Hematopoietic multipotent progenitor cell treated with erythropoietin and hydrocortisone succinate and interleukin-3 and kit ligand, for 15 days (in vitro differentiated cells): ENCODE measurements at regions not wholly inside any gene's neighbourhood (a gene's known extent, or its start where the extent isn't known, plus 50 kb on each side); places are given as distances from the start of the nearest gene placed in this dataset.
"Not testable (repeated sequence)": the region's sequence is repeated elsewhere in the genome, so short reads cannot be mapped to it uniquely, and the experiment has no call there.

Experiments used
- DNase-seq: peaks from one replicate; pipeline ENCODE4 v3.0.0-alpha.2; 2015; ENCODE audit warnings: low spot score

DNA sequence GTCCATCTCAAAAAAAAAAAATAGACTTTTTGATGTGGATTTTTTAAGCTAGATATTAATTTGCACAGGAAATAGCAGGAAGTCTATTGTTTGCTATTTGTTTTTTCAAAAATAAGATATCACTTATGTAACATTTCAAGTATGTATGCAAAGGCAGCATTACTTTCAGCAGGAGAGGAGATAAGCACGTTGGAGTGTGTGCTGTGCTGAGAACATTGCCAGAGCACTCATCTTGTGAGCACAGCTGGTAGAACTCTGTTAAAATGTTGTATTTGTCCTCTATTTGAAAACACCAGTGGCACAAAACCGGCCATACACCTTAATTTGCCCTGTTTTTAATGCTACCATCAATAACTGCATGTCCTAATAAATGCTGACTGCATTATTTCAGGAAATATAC, 1061.9 kb upstream of the CDH18 start:
- DNase-seq, result no peak

DNA sequence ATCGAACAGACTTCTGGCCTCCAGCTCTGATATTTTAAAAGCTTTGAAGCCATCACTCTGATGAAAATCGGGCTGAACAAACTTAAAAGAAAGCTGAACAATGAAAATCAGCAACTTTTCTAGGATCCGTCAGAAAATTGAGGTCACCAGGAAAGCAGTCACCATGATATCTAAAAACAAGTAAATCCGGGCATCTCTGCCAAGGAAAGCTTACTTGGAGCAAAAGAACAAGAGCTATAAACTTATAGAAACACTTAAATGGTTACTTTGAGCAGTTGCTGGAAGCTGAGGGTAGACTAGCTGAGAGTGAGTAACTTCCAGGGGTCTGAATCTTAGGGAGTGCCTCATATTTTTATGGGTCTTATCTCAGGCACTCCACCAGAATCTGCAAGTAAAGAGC, 1043.0 kb upstream of the CDH18 start:
- no peak for DNase-seq

GRCh38 chr5:21024966-21025365, 1037.0 kb upstream of the CDH18 start:
- DNase-seq, result no peak

DNA sequence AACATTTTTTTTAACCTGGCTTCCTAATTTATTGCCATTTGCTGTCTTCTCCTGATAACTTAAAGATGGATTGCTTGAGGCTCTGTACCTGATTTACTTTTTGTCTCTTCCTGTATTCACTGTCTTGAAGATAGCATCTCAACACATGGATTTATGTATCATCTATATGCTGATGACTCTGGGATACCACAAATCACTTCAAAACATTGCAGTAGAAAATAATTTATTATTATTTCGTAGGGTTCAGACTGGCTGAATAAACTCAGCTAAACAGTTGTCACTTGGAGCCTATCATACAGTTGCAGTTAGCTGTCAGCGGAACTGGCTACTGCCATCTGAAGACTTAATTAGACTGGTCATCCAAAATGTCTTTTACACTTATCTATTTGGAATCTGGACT, 1025.2 kb upstream of the CDH18 start:
- no peak for DNase-seq

- DNase-seq, result no peak
These were observed 1019.8 kb upstream of the CDH18 start for GRCh38 chr5:21007781-21008180.

- DNase-seq, result not testable (repeated sequence)
These were observed 1000.9 kb upstream of the CDH18 start for GRCh38 chr5:20988933-20989332.

DNA sequence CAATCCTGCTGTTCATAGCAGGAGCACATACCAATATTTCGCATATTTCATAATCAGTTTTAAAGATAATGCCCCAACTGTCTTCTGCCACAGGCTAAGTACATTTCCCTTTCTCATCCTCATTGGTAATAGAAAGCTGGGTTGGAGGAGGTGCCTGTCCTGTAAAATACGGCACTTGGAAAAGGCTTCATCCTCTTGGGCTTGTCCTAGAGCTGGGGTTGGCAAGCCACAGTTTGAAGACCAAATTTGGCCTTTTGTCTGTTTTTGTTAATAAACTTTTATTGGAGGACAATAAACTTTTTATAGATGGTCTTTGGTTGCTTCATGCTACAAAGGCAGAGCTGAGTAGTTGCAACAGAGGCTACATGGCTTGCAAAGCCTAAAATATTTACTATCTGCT, 997.8 kb upstream of the CDH18 start:
- DNase-seq, result no peak

- no peak for DNase-seq
These were observed 986.4 kb upstream of the CDH18 start for GRCh38 chr5:20974426-20974825.

GRCh38 chr5:20972419-20972925, 984.5 kb upstream of the CDH18 start:
- no peak for DNase-seq

DNA sequence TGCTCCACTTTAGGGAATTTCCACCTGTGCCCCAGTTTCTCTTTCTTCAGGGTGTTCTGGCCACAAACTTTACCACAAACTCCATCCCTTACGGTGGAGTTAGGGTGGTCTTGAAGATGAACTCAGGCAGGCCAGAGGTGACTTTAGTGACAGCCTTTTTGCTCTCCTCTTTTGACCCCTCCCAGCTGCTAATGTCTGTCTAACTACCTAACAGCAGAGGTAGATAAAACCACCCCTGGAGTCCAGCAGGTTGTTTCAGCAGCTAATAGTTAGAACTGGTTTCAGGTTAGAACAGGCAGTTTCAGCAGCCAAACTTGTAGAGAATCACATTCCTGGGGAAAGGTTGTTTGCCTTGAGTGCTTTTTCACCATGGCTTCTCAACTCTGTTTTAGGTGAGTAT, 971.3 kb upstream of the CDH18 start:
- DNase-seq, result no peak

DNA sequence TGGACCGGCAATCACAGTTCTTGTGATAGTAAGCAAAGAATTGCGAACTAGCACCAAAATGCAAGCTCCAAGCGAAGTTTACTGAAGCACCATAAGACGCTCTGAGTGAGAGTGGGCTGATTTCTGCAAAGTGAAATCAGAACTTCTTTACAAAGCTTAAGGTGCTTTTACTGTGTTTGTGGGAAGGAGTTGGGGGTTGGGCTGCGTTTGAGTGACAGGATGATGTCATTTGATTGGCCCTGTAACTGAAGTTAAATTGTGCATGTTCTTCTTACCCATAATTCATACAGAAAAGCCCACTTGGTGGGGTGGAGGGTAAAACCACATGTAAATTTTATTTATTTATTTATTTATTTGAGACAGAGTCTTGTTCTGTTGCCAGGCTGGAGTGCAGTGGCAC, 970.6 kb upstream of the CDH18 start:
- no peak for DNase-seq

DNA sequence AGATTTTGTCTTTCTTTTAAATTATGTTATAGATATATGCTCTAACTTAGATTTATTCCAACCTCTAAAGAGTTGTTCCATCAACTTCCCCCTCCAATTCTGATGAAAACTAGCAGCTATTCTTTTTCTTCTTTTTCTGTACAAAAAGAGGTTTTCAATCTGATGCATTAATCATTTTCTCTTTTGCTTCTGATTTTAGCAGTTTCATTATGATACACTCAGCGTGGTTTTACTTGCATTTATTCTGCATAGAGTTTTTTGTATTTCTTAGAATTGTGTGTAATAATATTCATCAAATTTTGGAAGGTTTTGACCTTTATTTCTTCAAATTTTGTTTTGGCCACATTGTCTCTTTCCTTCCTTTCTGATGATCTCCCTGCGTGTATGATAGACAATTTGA, 968.1 kb upstream of the CDH18 start:
- DNase-seq, result no peak

DNA sequence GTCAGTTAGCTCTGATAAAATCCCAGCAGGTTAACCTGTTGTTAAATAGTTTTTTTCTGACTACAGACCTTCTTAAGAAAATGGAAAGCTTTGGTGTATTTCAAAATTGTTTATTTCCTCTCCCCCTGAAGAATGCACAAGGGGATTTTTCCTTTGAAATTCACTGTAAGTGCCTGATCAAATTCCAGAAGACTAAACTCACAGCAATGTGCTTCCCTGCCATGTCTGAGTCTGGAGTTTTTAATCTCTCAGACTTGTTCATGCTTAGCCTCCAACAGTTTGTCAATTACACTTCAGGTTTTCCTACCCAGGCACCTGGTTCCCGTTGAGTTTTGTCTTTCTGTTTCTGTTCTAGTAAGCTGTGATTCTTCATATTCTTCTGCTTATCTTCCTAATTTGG, 961.6 kb upstream of the CDH18 start:
- DNase-seq, result no peak

DNA sequence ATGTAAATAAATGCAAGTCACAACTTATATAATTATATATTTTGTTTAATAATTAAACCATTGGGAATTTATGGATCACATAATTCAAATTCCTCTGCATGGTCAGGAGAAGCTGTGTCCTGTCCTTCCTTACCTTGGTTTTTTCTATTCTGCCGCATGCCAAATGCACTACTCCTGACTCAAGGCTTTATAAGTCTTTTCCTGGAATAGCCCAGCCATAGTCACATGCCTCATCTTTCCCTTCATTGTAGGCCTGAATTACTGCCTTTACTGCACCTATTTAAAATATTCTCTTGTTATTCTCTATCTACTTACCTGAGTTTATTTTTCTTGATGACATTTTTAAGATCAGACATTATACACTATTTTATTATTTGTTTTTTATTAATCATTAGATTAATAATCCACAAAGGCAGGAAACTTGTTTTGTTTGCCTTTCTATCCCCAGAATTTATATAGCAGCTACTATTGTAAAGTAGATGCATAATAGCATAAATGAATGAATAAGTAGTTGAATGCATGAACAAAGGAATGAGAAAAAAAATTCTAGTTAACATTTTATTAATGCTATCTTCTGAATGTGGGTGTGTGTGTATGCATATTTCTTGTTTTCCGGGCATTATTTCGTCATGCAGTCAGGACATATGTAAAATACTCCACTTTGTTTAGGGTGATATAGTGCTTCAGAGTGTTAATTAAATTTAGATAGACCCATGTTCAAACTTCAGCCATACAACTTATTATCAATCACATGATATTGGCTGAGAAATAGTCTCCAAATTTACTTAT, 955.4 kb upstream of the CDH18 start:
- not testable (repeated sequence) for DNase-seq

DNA sequence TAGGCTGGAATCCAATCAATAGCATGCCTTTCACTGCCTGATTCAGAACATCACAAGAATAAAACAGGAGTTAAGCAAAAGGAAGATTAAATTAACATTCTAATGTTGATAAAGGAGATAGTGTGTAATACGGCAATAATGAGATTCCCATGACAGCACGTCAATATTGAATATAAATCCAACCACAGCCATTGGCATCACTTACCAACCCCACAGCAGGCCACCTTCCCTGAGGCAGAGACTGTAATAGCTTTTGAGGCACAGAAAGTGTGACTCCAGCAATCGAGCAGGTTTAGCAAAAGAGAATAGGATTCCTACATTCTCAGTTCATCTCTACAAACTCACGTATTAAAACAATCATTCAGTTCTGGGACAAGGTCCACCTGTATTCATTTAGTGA, 954.6 kb upstream of the CDH18 start:
- DNase-seq, result not testable (repeated sequence)

- DNase-seq, result not testable (repeated sequence)
These were observed 952.8 kb upstream of the CDH18 start for GRCh38 chr5:20940786-20941185.

DNA sequence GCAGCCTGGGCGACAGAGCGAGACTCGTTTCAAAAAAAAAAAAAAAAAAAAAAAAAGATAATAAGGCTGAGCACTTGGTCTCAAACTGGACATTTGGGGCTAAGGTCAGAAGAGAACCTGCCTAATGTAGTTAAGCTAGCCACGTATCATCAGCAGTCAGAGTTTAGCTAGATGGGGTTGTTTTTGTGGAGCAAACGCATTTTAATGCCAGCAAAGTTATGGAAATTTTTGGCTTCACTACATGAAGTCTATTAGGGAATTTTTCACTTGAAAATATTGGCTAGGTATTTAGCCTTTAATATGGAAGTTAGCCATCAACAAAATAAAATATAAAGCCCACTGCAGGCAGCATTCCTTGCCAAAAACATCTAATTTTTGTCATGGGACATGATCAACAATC, 902.9 kb upstream of the CDH18 start:
- DNase-seq, result not testable (repeated sequence)

DNA sequence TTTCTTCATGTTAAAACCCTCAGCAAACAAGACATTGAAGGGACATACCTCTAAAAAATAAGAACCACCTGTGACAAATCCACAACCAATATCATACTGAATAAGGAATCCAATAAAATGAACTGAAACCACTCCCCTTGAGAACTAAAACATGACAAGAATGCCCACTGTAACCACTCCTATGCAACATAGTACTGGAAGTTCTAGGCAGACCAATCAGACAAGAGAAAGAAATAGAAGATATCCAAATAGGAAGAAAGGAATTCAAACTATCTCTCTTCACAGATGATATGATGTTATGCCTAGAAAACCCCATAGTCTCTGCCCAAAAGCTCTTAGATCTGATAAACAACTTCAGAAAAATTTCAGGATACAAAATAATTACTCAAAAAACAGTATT, 887.7 kb upstream of the CDH18 start:
- not testable (repeated sequence) for DNase-seq

DNA sequence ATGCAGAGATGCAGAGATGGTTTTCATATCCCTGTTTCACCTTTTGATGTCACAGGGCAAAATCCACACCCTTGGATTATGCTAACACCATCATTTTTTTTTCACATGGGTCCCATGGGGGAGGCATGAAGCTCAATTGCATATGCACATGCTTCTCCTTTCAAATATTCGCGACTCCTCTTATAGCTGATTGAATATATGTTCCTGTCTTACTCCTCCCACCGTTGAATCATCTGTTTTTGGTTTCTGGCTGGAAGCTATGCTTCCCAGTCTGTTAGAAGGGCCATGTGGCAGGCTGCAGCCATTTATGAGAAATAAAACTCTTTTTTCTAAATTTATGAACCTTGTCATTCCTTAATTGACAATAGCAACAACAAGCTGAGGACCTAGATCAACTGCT, 877.9 kb upstream of the CDH18 start:
- DNase-seq, result not testable (repeated sequence)

DNA sequence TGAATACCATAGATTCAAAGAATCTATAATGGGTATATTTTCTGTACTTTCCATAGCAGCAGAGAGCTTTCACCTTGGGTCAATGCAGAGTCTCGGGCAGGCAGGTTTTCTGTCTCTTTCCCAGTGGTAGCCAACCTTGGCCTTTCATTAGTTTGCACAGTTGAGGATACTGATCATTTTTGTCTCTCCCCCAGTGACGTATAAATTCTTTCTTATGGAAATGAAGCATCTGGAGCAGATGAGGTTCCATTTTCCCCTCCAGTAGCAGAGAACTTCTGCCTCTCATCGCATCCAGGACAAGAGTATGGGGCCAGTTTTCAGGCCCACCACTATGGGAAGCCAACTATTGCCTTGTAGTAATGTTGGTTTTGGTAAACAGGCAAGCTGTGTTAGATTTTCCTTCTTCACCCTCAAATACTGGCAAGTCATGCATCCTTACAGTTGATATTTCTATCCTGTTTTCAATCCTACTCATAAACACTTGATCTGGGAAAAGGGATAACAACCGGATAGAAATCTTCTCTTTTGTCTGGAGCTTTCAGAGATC, 845.2 kb upstream of the CDH18 start:
- DNase-seq, result no peak

DNA sequence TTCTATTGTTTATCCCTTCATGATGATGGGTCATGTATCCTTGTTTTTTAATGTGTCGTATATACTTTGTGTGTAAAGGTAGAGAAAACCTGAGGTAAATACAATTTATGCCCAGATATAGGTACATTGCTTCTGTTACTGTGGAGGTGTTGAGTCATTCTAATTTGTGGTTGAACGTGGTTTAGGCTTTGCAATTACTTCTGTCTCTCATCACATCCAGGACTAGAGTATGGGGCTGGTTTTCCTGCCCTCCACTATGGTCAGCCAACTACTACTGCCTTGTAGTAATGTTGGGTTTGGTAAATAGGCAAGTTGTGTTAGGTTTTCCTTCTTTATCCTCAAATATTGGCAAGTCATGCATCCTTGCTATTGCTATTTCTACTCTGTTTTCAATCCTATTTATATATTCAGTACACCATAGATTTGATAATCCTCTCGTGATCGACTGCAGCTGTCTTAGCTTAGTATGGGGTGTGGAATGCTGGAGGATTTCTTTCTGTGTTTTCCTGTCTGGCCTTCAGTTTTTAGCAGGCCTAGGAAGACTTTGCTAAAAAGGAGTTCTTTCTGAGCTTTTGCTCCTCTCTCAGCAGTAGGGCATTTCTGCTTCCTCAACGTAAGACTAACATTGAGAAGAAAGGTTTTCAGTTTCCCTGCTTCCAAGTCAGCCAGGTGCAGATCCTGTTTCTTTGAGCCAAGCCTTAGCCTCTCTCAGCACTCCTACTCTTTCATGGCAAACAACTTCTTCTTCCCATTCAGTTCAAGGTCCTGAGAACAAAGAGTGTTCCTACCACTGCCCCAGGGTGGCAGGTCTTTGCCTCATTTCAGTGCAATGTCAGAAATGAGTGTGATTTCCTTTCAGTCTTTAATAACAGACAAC, 844.4 kb upstream of the CDH18 start:
- DNase-seq, result no peak

DNA sequence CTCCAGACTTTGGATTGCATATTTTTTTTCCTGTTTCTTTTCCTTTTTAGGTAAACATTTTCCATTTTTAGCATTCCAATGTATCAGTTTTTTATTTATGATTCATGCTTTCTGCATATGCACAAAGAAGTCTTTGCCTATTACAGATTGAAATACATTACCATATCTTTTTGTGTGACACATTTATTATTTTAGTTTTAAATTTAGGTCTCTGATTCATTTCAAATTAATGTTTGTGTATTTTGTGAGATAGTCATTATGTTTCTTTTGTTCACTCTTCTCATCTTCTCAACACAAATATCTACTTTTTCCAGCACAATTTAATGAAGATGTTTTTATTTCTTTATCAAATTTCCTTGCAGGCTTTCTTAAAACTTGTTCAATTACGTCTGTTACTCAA, 838.0 kb upstream of the CDH18 start:
- DNase-seq, result not testable (repeated sequence)

DNA sequence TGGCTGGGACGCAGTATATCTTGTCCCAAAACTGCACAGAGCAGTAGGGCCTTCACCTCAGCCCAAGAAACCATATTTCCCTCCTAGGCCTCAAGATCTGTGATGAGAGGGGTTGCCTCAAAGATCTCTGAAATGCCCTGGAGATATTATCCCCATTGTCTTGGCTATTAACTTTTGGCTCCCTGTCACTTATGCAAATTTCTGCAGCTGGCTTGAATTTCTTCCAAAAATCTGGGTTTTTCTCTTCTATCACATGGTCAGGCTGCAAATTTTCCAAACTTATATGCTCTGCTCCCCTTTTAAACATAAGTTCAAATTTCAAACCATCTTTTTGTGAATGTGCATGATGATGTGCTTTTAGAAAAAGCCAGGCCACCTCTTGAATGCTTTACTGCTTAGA, 809.2 kb upstream of the CDH18 start:
- not testable (repeated sequence) for DNase-seq
